GM19324 (cell line): ENCODE measurements at regions not wholly inside any gene's neighbourhood (a gene's known extent, or its start where the extent isn't known, plus 50 kb on each side); places are given as distances from the start of the nearest gene placed in this dataset.
A peak's percentile ranks its signal among the peaks of the same experiment; 100 is the strongest.

Experiments
- ATAC-seq: cut with Tn5 transposase; IDR thresholded peaks from one replicate; pipeline ENCODE4 v1.9.1; 2021; ENCODE audit warnings: mild to moderate bottlenecking, moderate library complexity; ENCODE audit not compliant: unreplicated experiment, low FRiP score

DNA sequence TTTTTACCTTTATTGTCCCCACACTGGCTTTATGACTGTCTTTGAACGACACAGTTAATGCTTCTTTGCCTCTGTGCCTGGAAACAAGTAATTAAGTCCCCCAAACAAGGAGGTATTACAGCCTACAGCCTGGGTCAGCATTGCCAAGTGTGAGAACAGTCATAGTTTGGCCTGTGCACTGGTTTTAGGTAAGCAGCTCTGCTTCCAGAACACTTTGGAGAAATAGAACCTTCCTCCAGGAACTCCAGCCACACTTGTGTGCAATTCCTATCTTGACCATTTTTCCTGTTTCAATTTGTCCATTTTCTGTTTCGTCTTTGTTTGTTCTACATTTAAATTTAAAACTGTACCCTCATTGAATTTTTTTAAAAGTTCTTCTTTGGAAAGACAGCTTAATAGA is 568.2 kb downstream of the TUSC7 start:
- ATAC-seq, result no peak

DNA sequence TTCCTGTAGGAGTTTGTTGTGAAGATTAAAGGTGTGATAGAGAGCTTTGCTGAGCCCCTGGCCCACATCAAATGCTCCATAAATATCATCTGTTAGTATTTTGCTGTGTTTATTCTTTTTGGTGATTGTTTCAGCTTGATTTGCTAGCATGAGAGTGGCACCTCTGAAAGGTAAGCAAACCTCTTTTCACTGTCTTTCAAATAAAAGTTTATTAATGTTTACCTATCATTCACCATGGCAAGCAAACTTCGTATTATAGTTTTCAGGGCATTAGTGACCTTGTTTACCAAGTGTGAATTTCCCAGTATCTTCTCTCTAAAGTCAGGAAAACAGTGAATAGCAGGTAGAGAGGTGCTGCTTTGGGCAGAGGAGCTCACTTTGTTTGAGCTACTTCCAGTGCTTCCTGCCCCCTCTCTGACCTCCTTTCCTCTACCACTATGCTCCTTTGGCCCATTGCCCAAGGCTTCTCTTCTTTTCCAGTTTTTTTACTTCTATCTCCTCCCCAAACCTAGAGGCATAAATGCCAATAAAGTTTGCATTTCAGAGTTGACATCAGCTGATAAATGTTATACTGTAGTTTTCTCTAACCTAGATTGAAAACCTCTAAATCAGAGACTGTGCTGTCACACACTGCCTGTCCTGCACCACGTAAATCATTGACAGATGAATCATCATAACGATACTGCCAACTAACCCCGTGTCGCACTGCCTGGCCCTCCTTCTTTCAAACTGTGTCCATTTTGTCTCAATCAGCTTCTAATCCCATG is 569.0 kb downstream of the TUSC7 start:
- ATAC-seq, result peak; percentile 100

DNA sequence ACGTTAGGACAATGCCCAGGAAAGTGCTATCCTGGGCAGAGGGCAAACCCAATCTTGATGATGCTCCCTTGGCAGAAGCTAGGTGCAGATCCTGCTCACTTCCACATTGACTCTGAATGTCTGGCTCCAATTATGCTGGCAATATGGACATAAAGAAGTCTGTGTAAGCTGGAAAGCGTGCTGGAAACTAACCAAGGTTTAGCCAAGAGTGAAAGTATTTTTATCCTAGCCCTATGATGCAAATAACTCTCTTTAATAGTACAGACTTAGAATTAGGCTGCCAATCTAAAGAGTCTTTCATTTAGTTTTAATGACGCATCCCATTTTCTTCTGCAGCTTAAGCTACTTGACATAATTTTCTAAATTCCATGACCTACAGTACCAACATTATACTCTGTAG is 571.8 kb downstream of the TUSC7 start:
- ATAC-seq, result no peak

- ATAC-seq, result no peak
Measured at GRCh38 chr3:117282566-117282965, 573.0 kb downstream of the TUSC7 start.

DNA sequence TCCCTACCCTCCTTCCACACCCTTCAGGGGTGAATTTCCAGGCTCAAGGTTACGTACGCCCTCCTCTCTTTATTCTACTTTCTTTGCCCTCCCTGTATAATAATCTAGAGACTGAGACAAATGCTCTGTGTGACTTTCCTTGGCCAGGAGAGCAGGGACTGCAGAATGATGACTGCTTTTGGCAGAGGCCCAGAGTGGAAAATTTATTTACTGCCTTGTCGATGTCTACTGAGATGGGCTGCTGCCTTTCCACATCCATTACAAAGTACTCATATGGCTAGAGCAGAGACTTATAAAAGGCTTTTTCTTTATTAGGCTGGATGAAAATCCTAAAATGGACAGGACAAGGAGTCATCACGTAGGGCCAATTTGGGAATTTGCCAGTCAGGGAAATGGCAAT is 576.2 kb downstream of the TUSC7 start:
- no peak for ATAC-seq

DNA sequence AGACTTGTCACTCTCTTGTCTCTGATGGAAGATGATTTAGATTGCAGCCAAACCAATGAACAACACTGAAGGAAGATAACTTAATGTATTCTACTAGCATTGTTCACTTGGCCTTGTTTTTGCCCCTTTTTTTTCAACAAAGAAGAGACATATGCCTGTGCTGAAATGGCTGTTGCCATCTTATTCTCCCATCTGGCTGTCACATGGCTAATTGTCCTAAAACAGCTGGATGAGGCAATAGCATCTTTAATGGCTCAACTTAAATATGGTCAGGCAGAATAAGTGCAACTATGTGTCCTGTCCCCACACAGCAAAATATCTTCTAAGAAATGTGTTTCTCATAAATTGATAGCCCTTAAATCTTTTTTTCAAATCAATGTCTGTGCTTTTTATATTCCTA is 576.9 kb downstream of the TUSC7 start:
- no peak for ATAC-seq

- no peak for ATAC-seq
Measured at GRCh38 chr3:117287602-117288001, 578.0 kb downstream of the TUSC7 start.

- no peak for ATAC-seq
Measured at GRCh38 chr3:117291476-117291875, 581.9 kb downstream of the TUSC7 start.

DNA sequence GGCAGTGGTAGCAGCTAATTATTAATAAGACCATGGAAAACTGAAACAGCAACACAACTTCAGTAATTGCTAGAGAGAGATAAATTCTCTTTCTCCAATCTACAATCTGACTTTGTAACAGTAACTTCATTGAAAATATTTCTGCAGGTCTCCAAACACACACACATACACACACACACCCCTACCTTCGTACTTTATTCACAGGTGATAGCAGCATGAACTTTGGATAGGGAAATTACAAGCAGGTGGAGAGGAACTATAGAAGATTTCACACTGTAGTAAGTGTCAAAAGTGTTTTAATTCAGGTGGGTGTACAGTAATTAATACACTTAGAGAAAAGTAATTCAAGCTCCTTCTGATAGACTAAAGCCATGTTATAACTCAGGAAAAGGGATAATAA is 587.5 kb downstream of the TUSC7 start:
- ATAC-seq, result no peak

DNA sequence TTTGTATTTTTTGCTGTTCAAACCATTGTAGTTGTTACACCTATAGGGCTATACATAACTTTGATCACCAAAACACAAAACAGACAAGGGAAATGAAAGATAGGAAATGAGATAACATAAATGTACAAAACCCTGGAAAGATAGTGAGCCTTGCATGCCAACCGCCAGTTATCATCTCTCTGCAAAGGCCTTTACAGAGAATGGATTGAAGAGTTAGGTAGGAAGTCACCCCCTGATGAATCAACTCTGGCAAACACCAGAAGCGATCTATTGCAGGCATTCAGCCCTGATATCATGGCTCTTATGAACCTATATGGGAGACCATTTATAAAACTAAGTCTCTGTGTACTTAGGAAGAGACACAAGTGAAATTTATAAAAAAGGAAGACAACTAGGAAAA is 588.0 kb downstream of the TUSC7 start:
- no peak for ATAC-seq

DNA sequence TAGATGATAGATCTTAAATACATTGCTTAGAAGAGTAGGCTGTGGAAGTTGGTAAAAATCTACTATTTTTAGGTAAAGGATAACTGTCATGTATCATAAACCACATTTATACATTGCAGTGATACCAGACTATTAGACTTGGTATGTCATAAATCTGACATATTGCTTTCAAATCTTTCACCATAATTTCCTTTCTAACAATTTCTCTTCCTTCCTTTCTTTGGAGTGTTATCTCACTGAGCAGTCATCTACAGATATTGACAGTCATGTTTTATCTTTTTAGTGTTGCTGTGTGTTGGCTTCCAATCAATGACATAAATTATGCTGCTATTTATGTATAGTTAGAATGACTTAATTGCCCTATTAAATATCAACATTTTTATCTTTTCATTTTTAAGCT is 588.7 kb downstream of the TUSC7 start:
- ATAC-seq, result no peak

DNA sequence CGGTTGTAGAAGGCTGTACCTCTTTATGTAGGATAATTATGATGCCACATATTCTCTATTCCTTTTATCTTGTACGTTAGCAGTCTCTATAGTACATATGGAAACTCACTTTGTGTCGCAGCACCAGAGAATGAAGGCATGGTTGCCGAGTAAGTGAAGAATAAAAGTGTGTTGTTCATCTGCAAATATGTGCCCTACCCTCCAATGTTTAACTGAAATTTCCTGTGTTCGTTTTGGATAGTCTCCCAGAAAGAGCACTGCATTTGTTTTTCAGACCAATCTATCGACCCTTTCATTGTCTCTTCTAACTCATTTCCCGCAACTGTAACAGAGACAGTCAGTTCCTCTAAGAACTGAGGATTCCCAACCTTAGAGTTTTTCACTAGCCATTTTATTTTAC is 592.8 kb downstream of the TUSC7 start:
- no peak for ATAC-seq

- ATAC-seq, result no peak
Measured at GRCh38 chr3:117303443-117303842, 593.9 kb downstream of the TUSC7 start.

GRCh38 chr3:117304681-117305080 is 595.1 kb downstream of the TUSC7 start:
- no peak for ATAC-seq

GRCh38 chr3:117305681-117306080 is 596.1 kb downstream of the TUSC7 start:
- no peak for ATAC-seq

DNA sequence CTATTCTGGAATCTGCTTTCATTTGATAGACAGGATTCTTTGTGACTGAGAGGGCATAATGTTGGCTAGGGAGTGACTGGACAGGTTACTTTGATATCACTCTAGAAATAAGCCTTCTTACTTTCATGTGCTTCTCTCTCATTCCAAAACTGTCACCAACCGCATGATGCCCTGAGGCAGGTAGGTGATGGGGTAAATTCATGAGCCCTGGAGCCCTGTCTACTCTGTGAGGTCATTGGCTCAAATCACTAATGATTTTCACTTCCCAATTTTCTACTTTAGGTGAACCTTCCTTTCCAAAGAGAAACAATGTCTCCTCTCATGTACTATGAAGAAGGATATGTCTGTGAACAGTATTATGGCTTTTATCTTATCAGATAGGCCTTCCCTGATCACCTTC is 596.7 kb downstream of the TUSC7 start:
- peak; percentile 49 for ATAC-seq

DNA sequence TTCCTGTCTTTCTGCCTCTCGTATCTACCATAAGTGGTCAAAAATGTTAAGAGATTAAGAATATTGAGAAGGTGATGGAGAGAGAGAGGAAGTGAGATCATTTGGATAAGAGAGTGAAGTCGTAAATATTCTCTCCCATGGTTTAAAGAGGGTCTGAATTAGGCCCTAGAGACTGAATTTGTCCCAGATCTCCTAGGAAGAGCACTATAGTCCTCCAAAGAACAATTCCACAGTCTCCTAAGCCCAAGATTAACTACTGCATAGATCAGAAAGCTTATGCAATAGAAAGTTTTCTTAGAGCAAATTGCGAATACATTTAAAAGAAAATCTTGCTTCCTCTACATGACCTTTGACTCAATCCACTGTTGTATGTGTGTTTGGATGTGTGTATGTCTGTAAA is 598.8 kb downstream of the TUSC7 start:
- ATAC-seq, result no peak

GRCh38 chr3:117308756-117309155 is 599.2 kb downstream of the TUSC7 start:
- ATAC-seq, result no peak

DNA sequence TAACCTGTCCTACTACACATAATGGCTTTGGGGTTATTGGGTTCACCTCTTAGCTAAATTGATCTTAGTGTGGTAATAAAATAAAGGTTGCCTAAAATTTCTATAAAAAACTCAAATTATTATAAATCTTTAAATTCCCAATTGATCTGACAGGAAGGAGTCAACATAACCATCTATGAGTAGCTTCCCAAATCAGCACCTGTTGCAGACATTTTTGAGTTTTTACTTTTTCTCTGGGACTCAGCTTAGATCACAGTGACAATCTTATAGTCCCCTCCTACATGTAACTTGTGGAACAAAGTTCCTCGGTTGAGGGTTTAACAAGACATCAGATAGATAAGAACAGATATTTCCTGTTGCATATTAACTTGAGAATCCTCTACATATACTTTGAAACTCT is 601.0 kb downstream of the TUSC7 start:
- ATAC-seq, result no peak

DNA sequence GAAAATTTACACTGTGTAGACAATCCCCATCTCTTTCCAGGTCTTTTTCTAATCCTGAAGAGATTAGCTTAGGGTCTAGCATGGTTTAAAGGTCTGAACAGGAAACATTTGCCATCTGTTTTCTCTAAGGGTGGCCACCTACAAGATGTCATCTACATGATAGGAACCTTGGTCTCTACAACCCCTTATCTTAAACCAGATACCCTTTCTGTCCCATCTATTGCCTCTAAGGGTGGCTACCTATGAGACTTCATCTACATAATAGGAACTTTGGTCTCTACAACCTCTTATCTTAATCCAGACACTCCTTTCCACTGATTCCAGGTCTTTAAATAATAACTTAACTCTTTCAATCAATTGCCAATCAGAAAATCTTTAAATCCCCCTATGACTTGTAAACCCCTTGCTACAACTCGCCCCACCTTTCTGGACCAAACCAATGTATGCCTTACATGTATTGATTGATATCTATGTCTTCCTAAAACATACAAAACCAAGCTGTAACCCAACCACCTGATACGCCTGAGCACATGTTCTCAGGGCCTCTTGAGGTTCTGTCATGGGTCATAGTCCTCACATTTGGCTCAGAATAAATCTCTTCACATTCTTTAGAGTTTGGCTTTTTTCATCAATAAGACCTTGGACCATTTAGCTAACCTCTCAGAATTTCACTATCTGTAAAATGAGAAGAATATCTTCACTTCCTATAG is 605.0 kb downstream of the TUSC7 start:
- no peak for ATAC-seq

DNA sequence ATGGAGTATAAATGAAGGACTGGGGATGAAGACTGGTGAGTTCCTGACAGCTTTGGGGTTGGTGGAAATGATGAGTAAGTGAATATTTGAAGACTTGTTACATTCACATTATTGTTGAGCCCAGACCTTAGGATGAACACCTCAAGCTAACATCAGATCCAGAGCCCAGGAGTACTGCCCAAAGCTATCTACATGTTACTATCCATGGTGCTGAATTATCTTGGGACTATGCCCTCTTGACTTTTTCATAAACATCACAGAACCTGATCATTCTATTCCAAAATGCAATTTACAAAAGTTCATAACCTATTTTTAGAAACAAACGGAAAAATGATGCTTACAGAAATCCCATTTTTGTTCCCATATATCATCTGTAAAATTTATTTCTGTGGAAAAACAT is 613.3 kb downstream of the TUSC7 start:
- no peak for ATAC-seq

- no peak for ATAC-seq
Measured at GRCh38 chr3:117346901-117347300, 637.3 kb downstream of the TUSC7 start.
